IMR-90 (cell line): ENCODE measurements at regions not wholly inside any gene's neighbourhood (a gene's known extent, or its start where the extent isn't known, plus 50 kb on each side); places are given as distances from the start of the nearest gene placed in this dataset.

Experiments
- CEBPB ChIP-seq: IDR thresholded peaks from 2 replicates; pipeline ENCODE4 v1.6.1; 2012; ENCODE audit warnings: low read depth, low read length, improper control_type of control experiment
- CHD1 ChIP-seq: IDR thresholded peaks from 2 replicates; pipeline ENCODE4 v1.6.1; 2012; ENCODE audit warnings: low read depth, low read length, improper control_type of control experiment
- MXI1 ChIP-seq: IDR thresholded peaks from 2 replicates; pipeline ENCODE4 v1.6.1; 2012; ENCODE audit warnings: low read depth, mild to moderate bottlenecking, low read length, moderate library complexity, borderline replicate concordance
- POLR2A ChIP-seq: IDR thresholded peaks from 2 replicates; pipeline ENCODE4 v1.6.1; 2012; ENCODE audit warnings: mild to moderate bottlenecking, low read depth, low read length
- RAD21 ChIP-seq: IDR thresholded peaks from 2 replicates; pipeline ENCODE4 v1.6.1; 2012; ENCODE audit warnings: low read length, improper control_type of control experiment
- RCOR1 ChIP-seq: IDR thresholded peaks from 2 replicates; pipeline ENCODE4 v1.6.1; 2012; ENCODE audit warnings: mild to moderate bottlenecking, low read length, improper control_type of control experiment; ENCODE audit not compliant: insufficient replicate concordance
- TF ChIP-seq, protein P1 (sequence below): conservative IDR thresholded peaks from 2 replicates; pipeline ENCODE4 v1.5.1; 2012; ENCODE audit warnings: mild to moderate bottlenecking, low read depth, low read length, improper control_type of control experiment
- TF ChIP-seq, protein P2 (sequence below): fragments of 150-350 bp; IDR thresholded peaks from 2 replicates; pipeline ENCODE4 v1.6.1; 2017; ENCODE audit warnings: mild to moderate bottlenecking, antibody characterized with exemption, low read length, low read depth

DNA sequence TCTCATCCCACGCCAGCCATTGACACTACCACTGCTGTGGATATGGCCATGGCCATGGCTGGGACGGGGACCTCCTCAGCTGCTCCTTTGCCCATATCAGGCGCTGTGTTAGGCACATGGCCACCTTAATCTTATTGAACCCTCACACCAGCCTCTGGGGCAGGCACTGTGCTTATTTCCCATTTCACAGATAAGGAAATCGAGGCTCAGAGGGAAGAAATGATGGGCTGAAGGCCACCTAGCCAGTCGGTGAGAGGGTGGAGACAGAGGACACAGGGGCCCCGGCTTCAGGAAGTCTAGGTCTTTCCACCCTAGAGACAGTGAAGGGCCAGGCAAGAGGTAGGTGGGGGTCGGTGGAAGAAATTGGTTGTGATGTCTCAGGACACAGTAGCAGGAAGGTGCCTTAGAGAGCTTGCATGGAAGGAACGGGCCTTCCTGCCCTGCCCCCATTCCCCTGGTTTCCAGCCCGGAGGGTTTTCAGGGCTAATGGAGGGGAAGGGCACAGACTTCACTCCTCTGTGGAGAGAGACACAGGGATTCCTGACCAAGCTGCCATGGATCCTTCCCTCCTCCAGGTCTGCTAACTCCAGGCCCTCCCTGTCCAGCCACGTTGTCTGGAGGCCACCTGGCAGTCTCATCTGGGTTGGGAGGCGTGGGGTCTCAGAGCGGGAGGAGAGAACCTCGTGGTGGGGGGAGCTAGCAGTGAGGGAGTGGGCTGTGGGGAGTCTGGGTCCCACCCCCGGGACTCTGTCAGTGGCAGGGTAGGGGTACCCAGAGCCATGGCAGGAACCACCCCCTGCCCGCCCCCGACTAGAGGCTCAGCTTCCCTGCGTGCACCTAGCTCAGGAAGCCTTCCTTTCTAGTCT lies 120.4 kb downstream of the VEGFA start:
- TF ChIP-seq, protein P1, sequence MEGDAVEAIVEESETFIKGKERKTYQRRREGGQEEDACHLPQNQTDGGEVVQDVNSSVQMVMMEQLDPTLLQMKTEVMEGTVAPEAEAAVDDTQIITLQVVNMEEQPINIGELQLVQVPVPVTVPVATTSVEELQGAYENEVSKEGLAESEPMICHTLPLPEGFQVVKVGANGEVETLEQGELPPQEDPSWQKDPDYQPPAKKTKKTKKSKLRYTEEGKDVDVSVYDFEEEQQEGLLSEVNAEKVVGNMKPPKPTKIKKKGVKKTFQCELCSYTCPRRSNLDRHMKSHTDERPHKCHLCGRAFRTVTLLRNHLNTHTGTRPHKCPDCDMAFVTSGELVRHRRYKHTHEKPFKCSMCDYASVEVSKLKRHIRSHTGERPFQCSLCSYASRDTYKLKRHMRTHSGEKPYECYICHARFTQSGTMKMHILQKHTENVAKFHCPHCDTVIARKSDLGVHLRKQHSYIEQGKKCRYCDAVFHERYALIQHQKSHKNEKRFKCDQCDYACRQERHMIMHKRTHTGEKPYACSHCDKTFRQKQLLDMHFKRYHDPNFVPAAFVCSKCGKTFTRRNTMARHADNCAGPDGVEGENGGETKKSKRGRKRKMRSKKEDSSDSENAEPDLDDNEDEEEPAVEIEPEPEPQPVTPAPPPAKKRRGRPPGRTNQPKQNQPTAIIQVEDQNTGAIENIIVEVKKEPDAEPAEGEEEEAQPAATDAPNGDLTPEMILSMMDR: no peak
- TF ChIP-seq RAD21 (no peak), MXI1 (no peak), CEBPB (no peak), CHD1 (no peak), POLR2A (no peak), RCOR1 (no peak)
- TF ChIP-seq, protein P2, sequence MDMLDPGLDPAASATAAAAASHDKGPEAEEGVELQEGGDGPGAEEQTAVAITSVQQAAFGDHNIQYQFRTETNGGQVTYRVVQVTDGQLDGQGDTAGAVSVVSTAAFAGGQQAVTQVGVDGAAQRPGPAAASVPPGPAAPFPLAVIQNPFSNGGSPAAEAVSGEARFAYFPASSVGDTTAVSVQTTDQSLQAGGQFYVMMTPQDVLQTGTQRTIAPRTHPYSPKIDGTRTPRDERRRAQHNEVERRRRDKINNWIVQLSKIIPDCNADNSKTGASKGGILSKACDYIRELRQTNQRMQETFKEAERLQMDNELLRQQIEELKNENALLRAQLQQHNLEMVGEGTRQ: no peak
